PFSK-1 (cell line): ENCODE measurements at regions not wholly inside any gene's neighbourhood (a gene's known extent, or its start where the extent isn't known, plus 50 kb on each side); places are given as distances from the start of the nearest gene placed in this dataset.

ENCODE experiments used
- FOXP2 ChIP-seq: optimal IDR thresholded peaks from 2 replicates; pipeline ENCODE3; 2011; ENCODE audit warnings: borderline replicate concordance, control low read depth, inconsistent platforms; ENCODE audit not compliant: insufficient read depth; ENCODE audit errors: extremely low read length, extremely low read depth
- POLR2AphosphoS5 ChIP-seq: IDR thresholded peaks from 2 replicates; pipeline ENCODE4 v1.6.1; 2012; ENCODE audit warnings: low read depth, mild to moderate bottlenecking, control low read depth, low read length, moderate library complexity
- SIN3A ChIP-seq: IDR thresholded peaks from 2 replicates; pipeline ENCODE4 v1.6.1; 2012; ENCODE audit warnings: mild to moderate bottlenecking, low read length, moderate library complexity, borderline replicate concordance; ENCODE audit not compliant: insufficient read depth
- TAF1 ChIP-seq: IDR thresholded peaks from 2 replicates; pipeline ENCODE4 v1.6.1; 2012; ENCODE audit warnings: low read length, control low read depth, borderline replicate concordance; ENCODE audit not compliant: insufficient read depth
- TF ChIP-seq, protein P1 (sequence below), 2 experiments: IDR thresholded peaks; 2 replicates each; pipeline versions ENCODE4 v1.6.1 to v1.8.0; 2011 to 2012; ENCODE audit warnings: low read depth in 2 of 2, low read length in 2 of 2, control low read depth in 1 of 2, inconsistent platforms in 1 of 2, mild to moderate bottlenecking in 1 of 2, moderate library complexity in 1 of 2; ENCODE audit not compliant: insufficient read depth in 1 of 2

DNA sequence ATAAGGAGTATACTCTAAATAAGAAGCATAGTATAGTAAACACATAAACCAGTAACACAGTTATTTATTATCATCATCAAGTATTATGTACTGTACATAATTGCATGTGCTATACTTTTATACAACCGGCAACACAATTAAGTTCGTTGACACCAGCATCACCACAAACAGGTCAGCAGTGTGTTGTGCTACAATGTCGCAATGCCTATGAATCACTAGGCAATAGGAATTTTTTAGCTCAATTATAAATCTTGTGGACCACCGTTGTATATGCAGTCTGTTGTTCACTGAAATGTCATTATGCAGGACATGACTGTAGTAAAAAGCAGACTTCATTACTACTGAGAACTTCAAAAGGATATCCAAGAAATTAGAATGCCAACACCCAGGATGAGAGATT, 177.0 kb downstream of the PDCD6IP start:
- TF ChIP-seq TAF1, result no peak
- TF ChIP-seq POLR2AphosphoS5, result no peak
- no peak for TF ChIP-seq SIN3A
- TF ChIP-seq, protein P1, sequence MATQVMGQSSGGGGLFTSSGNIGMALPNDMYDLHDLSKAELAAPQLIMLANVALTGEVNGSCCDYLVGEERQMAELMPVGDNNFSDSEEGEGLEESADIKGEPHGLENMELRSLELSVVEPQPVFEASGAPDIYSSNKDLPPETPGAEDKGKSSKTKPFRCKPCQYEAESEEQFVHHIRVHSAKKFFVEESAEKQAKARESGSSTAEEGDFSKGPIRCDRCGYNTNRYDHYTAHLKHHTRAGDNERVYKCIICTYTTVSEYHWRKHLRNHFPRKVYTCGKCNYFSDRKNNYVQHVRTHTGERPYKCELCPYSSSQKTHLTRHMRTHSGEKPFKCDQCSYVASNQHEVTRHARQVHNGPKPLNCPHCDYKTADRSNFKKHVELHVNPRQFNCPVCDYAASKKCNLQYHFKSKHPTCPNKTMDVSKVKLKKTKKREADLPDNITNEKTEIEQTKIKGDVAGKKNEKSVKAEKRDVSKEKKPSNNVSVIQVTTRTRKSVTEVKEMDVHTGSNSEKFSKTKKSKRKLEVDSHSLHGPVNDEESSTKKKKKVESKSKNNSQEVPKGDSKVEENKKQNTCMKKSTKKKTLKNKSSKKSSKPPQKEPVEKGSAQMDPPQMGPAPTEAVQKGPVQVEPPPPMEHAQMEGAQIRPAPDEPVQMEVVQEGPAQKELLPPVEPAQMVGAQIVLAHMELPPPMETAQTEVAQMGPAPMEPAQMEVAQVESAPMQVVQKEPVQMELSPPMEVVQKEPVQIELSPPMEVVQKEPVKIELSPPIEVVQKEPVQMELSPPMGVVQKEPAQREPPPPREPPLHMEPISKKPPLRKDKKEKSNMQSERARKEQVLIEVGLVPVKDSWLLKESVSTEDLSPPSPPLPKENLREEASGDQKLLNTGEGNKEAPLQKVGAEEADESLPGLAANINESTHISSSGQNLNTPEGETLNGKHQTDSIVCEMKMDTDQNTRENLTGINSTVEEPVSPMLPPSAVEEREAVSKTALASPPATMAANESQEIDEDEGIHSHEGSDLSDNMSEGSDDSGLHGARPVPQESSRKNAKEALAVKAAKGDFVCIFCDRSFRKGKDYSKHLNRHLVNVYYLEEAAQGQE (IDR thresholded peaks at IDR 0.05; ENCODE audit: insufficient read depth in 1 of 2, low read depth in 2 of 2, low read length in 2 of 2), result no peak
- TF ChIP-seq FOXP2, result no peak
